Spleen (tissue), 11 donors: ENCODE measurements at regions not wholly inside any gene's neighbourhood (a gene's known extent, or its start where the extent isn't known, plus 50 kb on each side); places are given as distances from the start of the nearest gene placed in this dataset.

Experiments
- DNase-seq: peaks from one replicate; pipeline ENCODE4 v3.0.0-alpha.2; 2020
- H3K27ac ChIP-seq, 8 donors: fragments of 200-600 bp; sonication (generic) in 7 of 8; 1 replicate in 4 of 8; 2 replicates in 4 of 8; pipeline versions ENCODE4 v1.5.0 to v1.8.0; 2016 to 2021; ENCODE audit warnings: inconsistent platforms in 4 of 8, mild to moderate bottlenecking in 4 of 8, moderate library complexity in 1 of 8
- H3K27me3 ChIP-seq, 7 donors: fragments of 200-600 bp; sonication (generic) in 6 of 7; replicated peaks in 1 of 7; 1 replicate in 4 of 7; 2 replicates in 3 of 7; pipeline versions ENCODE4 v1.5.0 to v1.8.0; 2016 to 2021; ENCODE audit warnings: inconsistent platforms in 3 of 7, mild to moderate bottlenecking in 1 of 7
- H3K36me3 ChIP-seq, 6 donors: fragments of 200-600 bp; sonication (generic) in 5 of 6; 1 replicate in 4 of 6; 2 replicates in 2 of 6; pipeline versions ENCODE4 v1.5.0 to v1.8.0; 2016 to 2021; ENCODE audit warnings: inconsistent platforms in 2 of 6
- H3K4me1 ChIP-seq, 6 donors: fragments of 200-600 bp; sonication (generic) in 5 of 6; 1 replicate in 3 of 6; 2 replicates in 3 of 6; pipeline versions ENCODE4 v1.5.0 to v1.8.0; 2016 to 2021; ENCODE audit warnings: inconsistent platforms in 3 of 6
- H3K4me3 ChIP-seq, 8 donors: fragments of 200-600 bp; sonication (generic) in 7 of 8; 1 replicate in 4 of 8; 2 replicates in 4 of 8; pipeline versions ENCODE4 v1.5.0 to v1.8.0; 2016 to 2021; ENCODE audit warnings: inconsistent platforms in 4 of 8, mild to moderate bottlenecking in 4 of 8, moderate library complexity in 2 of 8
- H3K9me3 ChIP-seq, 8 donors: fragments of 200-600 bp; sonication (generic) in 7 of 8; 1 replicate in 4 of 8; 2 replicates in 4 of 8; pipeline versions ENCODE4 v1.5.0 to v1.8.0; 2016 to 2021; ENCODE audit warnings: inconsistent platforms in 4 of 8
- POLR2A ChIP-seq, 3 donors: fragments of 450-650 bp; IDR thresholded peaks; one replicate each; pipeline ENCODE4 v1.5.1; 2017; ENCODE audit warnings: antibody characterized with exemption in 3 of 3, mild to moderate bottlenecking in 1 of 3
- POLR2AphosphoS5 ChIP-seq, 3 donors: sonication (generic); formaldehyde crosslinking; IDR thresholded peaks; one replicate each; pipeline ENCODE4 v1.5.1; 2017; ENCODE audit warnings: antibody characterized with exemption in 3 of 3
- WGBS, 5 donors: extraction: QIAGEN DNeasy Blood & Tissue Kit in 3 of 5; methylation state at CpG; one replicate each; pipeline versions ENCODE4 v1.1.5 to v1.1.7; 2013 to 2018; 5-methylcytosine and 5-hydroxymethylcytosine counted together
- intact Hi-C: fragments of 100-400 bp; cut with DNase I; formaldehyde crosslinking; loops from one replicate; pipeline ENCODE4 v1.15.0; 2023; ENCODE audit warnings: low total_unique reads
- TF ChIP-seq, protein P1 (sequence below), 11 experiments: fragments of 200-600 bp in 7 of 11; fragments of 450-650 bp in 4 of 11; sonication (generic) in 4 of 11; IDR thresholded peaks in 8 of 11; conservative IDR thresholded peaks in 3 of 11; 1 replicate in 7 of 11; 2 replicates in 4 of 11; pipeline versions ENCODE4 v1.4.0 to v1.8.0; 2016 to 2021; ENCODE audit warnings: antibody characterized with exemption in 11 of 11, inconsistent platforms in 4 of 11, mild to moderate bottlenecking in 1 of 11
- donor health status: healthy with polysubstance abuse.
- donor health status: DM: no; HTN: no; CAD: no; lungs with moderate emphysema.
- donor health status: DM: no; HTN: no; CAD: no.
- donor health status: Bipolar disorder and iron deficiency.
- donor health status: healthy.
- donor health status: DM: no; HTN: no; CAD: no.
- donor health status: DM: yes; HTN: yes; CAD: no.

DNA sequence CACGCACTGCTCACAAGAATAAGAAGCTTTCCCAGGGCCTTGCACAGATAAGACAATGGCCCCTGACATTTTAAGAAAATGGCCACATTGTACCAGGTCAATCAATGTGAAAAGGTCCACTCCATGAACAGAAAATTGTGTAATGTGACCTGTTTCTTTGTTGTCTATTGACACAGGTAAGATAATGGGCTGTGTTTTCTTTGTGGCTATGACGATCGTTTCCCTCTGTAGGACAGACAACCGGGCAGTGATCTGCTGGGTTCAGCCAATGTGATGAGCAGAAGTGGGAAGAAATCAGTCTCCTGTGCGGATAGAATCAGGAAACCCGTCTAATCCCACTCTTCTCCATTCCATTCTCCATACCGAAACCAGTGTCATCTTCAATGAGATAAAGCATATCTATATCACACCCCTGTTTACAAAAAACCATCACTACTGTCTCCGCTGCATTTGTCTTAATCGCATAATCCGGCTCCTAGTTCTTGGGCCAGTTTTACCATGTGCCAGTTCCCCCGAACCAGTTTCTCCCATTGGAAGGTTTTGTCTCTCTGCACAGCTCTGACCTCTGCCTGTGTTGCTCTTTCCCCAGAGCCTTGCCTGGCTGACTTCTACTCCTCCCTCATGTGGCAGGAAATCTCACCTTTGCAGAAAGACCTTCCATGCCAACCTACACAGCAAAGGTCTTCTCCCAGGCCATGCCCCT lies 66.9 kb upstream of the ATF7IP2 start:
- no peak for DNase-seq

DNA sequence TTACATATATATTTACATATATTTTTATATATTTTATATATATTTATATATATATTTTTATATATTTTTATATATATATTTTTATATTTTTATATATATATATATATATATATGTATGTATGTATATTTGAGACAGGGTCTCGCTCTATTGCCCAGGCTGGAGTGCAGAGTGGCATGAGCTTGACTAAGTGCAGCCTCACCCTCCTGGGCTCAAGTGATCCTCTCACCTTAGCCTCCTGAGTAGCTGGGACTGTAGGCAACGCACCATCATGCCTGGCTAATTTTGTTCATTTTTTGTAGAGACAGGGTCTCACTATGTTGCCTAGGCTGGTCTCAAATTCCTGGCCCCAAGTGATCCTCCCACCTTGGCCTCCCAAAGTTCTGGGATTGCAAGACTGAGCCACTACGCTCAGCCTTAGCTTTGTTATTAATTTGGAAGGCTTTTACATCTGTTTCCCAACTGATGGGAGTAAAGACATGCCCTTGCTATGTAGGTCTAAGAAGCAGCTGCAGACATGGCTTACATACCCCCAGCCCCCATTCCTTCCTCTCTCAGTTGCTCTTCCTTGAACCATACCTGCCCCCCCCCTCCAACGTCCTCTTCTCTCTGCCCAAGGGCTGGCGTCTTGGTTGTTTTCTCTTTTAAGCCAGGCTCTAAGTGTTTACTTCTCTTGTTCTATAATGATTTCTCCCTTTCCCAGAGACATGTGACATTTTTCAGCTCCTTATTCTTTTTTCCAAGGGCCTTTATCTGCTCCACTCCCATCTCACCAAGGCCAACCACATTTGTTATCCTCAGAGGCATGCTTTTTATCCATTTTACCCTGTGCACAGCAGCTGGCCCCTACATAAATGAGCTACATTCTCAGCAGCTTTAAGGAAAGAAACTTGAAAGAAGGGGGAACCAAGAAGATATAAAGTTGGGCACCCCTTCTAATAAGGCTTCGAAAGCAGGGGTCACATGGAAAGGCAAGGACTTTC lies 64.2 kb upstream of the ATF7IP2 start:
- DNase-seq, result no peak
- H3K4me1 ChIP-seq, result no peaks in the 10 kb centered on the region
- 75 to 86% (median 84%) methylated on average over 6 of the region's 6 CpGs for WGBS, 5 donors

More for the DNA sequence above, 66.9 kb upstream of the ATF7IP2 start:
- no peaks in the 10 kb centered on the region for H3K27me3 ChIP-seq
- WGBS, 5 donors, result 77 to 87% (median 82%) methylated on average over 11 of the region's 11 CpGs
- H3K36me3 ChIP-seq, result no peaks in the 10 kb centered on the region
- no peak overlapping the region for H3K4me3 ChIP-seq
- TF ChIP-seq POLR2AphosphoS5 (IDR thresholded peaks at IDR 0.05), result no peak
- TF ChIP-seq POLR2A (IDR thresholded peaks at IDR 0.05), result no peak
- TF ChIP-seq, protein P1, sequence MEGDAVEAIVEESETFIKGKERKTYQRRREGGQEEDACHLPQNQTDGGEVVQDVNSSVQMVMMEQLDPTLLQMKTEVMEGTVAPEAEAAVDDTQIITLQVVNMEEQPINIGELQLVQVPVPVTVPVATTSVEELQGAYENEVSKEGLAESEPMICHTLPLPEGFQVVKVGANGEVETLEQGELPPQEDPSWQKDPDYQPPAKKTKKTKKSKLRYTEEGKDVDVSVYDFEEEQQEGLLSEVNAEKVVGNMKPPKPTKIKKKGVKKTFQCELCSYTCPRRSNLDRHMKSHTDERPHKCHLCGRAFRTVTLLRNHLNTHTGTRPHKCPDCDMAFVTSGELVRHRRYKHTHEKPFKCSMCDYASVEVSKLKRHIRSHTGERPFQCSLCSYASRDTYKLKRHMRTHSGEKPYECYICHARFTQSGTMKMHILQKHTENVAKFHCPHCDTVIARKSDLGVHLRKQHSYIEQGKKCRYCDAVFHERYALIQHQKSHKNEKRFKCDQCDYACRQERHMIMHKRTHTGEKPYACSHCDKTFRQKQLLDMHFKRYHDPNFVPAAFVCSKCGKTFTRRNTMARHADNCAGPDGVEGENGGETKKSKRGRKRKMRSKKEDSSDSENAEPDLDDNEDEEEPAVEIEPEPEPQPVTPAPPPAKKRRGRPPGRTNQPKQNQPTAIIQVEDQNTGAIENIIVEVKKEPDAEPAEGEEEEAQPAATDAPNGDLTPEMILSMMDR (IDR thresholded peaks at IDR 0.05 in 8 of 11, conservative IDR thresholded peaks at IDR 0.05 in 3 of 11), result no peak
- H3K9me3 ChIP-seq, result no peaks in the 10 kb centered on the region
- intact Hi-C loops, result no loop called here
- H3K4me1 ChIP-seq, result peaks cover 0 to 8% (median 0%) of the 10 kb centered on the region in 6 donors
- no peak overlapping the region for H3K27ac ChIP-seq

DNA sequence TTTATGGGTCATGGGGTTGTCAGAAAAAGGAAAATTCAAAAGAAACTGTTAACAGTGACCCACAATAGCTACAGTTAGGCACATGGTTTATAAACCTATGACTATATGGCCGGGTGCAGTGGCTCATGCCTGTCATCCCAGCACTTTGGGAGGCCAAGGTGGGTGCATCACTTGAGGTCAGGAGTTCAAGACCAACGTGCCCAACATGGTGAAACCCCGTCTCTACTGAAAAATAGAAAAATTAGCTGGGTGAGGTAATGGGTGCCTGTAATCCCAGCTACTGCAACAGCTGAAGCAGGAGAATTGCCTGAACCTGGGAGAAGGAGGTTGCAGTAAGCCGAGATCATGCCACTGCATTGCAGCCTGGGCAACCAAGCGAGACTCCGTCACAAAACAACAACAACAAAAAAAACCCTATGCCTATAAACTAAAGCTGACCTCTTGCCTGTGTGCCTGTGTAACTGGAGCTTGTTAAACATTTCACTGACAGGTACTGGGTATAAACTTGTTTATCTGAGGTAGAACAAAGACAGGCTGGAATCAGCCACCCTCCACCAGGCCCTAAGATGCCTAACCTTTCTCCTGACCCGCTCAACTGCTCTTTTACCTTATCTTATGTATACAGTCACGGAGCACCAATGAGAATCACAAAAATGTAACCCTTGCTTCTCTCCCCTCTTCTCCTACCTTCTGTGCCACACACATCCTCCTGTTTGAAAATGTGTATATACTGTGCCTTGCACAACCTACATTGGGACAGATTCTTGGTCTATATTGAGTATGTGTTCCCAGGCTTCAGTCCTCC lies 62.9 kb upstream of the ATF7IP2 start:
- no peaks in the 10 kb centered on the region for H3K27me3 ChIP-seq
- peaks cover 0 to 8% (median 0%) of the 10 kb centered on the region in 8 donors for H3K9me3 ChIP-seq
- H3K4me1 ChIP-seq, result no peaks in the 10 kb centered on the region
- DNase-seq, result no peak
- intact Hi-C loops, result no loop called here
- 80 to 94% (median 88%) methylated on average over 8 of the region's 8 CpGs for WGBS, 5 donors
- H3K4me3 ChIP-seq, result no peak overlapping the region
- no peak overlapping the region for H3K27ac ChIP-seq
- H3K36me3 ChIP-seq, result no peaks in the 10 kb centered on the region
- TF ChIP-seq, protein P1 (IDR thresholded peaks at IDR 0.05 in 8 of 11, conservative IDR thresholded peaks at IDR 0.05 in 3 of 11), result no peak
- TF ChIP-seq POLR2A (IDR thresholded peaks at IDR 0.05), result no peak
- TF ChIP-seq POLR2AphosphoS5 (IDR thresholded peaks at IDR 0.05), result no peak

More for the DNA sequence above, 64.2 kb upstream of the ATF7IP2 start:
- TF ChIP-seq POLR2AphosphoS5 (IDR thresholded peaks at IDR 0.05), result no peak
- TF ChIP-seq, protein P1 (IDR thresholded peaks at IDR 0.05 in 8 of 11, conservative IDR thresholded peaks at IDR 0.05 in 3 of 11), result no peak
- TF ChIP-seq POLR2A (IDR thresholded peaks at IDR 0.05), result no peak
- H3K4me3 ChIP-seq, result no peak overlapping the region
- no peak overlapping the region for H3K27ac ChIP-seq
- intact Hi-C loops, result no loop called here
- no peaks in the 10 kb centered on the region for H3K36me3 ChIP-seq
- peaks cover 0 to under 1% (median 0%) of the 10 kb centered on the region in 8 donors for H3K9me3 ChIP-seq
- H3K27me3 ChIP-seq, result no peaks in the 10 kb centered on the region
